Inferior parietal cortex (tissue), 1 donor: ENCODE measurements at regions not wholly inside any gene's neighbourhood (a gene's known extent, or its start where the extent isn't known, plus 50 kb on each side); places are given as distances from the start of the nearest gene placed in this dataset.

Source experiments
- DNase-seq: peaks from one replicate; pipeline ENCODE4 v3.0.0-alpha.2; 2016; ENCODE audit errors: extremely low spot score

- no peak for DNase-seq
These were observed 68.9 kb upstream of the NUP50 start for GRCh38 chr22:45094825-45095224.

DNA sequence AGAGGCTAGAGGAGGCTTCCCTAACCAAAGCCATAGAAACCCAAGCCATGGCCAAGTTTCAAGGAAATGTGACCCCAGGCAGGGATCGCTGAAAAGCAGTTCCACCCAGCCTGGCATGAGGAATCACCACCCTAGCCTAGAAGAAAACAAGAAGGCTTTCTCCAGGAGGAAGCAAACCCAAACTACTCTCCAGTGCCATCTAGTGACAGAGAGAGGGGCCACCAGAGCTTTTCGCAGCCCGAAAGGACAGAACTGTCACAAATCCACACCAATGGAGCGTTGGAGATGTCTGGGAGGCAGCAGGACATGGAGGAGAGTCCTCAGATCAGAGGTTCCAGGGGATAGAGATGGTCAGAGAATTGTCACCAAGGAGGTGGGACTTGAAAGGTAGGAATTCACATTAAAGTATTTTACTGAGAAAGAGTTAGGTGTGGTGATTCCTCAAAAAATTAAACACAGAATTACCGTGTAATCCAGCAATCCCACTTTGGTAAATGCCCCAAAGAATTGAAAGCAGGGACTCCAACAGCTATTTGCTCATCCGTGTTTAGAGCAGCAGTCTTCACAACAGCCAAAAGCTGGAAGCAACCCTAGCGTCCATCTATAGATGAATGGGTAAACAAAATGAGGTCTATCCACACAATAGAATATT lies 67.3 kb upstream of the NUP50 start:
- DNase-seq, result peak; percentile 85

- no peak for DNase-seq
These were observed 66.7 kb upstream of the NUP50 start for GRCh38 chr22:45097061-45097460.

GRCh38 chr22:45098056-45098455 lies 65.7 kb upstream of the NUP50 start:
- no peak for DNase-seq

GRCh38 chr22:45099961-45100360 lies 63.8 kb upstream of the NUP50 start:
- no peak for DNase-seq

DNA sequence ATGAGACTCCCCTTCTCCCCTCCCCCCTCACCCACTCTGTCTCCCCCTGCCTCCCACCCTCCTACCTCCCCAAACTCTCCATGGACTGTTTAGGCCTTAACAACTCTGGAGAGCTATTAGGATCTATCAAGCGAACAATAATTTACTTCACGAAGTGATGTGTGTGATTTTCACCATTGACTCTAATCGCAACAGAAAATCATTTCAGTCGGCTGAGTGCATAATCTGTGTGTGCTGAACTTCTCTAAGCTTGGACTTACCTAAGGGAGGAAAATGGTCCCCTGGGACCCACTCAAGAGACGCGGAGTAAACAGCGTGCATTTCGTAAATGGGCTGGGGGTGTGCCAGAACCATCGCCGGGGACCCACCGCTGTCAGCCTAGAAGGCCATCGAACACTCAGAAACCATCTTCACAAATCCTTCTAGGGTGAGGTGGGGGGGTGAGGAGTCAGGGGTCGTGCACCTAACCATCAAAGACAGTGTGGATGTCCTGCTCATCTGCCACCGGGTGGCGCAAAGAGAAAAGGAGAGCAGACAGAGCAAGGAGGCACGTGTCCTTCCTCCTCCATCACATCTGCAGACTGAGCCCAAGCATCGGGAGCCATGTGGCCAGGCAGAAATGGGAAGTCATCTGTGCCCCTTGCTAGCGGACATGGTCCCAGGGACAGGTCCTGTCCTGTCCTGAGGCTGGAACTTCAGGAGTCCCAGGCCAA lies 62.1 kb upstream of the NUP50 start:
- peak; percentile 57 for DNase-seq

GRCh38 chr22:45102896-45103420 lies 60.8 kb upstream of the NUP50 start:
- no peak for DNase-seq

DNA sequence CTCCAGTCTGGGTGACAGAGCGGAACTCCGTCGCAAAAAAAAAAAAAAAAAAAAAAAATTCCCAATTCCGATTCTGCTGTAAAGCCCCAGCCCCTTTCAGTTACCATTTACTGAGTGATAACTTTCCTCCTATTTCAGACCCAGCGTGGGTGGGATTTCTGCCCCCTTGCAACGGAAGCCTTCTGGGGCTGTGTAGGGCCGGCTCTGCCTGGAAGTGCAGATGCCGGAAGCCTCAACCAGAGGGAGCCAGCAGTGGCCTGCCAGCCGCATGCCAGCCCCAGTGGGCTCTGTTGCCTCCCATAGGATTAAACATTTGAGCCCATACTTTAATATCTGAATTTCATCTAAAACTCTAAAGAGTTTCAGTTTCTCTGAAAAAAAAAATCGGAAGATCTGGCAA lies 60.0 kb upstream of the NUP50 start:
- no peak for DNase-seq

- no peak for DNase-seq
These were observed 59.4 kb upstream of the NUP50 start for GRCh38 chr22:45104313-45104712.

DNA sequence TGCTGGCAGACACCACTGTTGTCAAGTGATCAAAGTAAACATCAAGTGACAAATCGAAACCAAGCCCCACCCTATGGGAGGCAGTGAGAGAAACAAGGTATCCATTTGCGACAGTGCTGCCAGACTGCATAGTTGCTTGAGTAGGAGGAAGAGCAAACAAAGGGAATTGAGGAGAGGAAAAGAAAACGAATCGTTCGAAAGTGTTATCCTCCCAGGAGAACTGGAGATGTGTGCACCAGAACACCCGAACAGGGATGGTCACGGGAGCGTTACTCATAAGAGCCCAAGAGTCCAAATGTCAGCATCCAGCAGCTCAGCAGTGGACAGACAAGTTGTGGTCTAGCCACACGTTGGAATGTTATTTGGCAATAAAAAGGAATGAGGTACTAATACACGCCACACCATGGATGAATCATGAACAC lies 58.4 kb upstream of the NUP50 start:
- DNase-seq, result no peak

DNA sequence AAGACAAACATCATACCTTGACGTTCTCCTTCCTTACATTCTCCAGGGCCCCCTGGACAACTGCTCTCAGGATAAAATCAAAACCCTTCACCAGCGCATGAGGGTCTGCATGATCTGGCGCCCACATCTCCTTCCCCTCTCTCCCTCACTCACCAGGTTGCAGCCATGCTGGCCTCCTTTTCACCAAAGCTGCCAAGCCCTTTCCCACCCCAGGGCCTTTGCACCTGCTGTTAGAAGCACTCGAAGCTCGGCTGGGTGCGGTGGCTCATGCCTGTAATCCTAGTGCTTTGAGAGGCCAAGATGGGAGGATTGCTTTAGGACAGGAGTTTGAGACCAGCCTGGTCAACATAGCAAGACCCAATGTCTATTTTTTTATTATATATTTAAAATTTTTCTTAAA lies 56.1 kb upstream of the NUP50 start:
- no peak for DNase-seq

DNA sequence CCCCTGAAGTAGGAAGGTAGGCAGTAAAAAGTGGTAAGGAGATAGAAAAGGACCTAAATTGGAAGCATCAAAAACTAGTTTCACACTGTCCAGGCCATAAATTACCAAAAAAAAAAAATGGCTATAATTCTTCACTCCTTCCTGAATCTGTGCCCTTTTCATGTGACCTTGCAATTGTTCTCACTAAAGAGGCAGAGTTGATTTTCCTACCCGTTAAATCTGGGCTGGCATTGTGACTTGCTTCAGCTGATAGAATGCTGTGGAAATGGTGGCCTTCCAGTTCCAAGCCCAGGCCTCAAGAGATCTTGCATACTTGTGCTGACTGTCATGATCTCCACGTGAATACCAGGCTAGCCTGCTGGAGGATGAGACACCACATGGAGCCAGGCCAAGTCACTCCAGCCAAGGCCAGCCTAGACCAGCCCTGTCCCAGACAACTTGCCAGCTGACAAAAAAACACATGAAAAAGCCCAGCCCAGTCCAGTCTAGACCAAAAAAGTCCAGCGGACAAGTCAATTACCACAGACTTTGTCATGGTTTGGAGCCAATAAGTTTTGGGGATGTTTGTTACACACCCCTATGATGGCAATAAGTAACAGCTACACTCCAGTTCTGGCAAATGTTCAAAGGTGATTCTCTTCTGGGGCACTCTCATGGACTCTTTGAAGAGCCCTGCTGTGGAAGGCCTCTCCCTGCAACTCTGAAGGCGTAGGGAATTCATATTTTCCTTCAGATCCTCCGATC lies 51.4 kb upstream of the NUP50 start:
- no peak for DNase-seq
